ENCODE measurements at regions not wholly inside any gene's neighbourhood (a gene's known extent, or its start where the extent isn't known, plus 50 kb on each side); places are given as distances from the start of the nearest gene placed in this dataset.
"Not testable (repeated sequence)": the region's sequence is repeated elsewhere in the genome, so short reads cannot be mapped to it uniquely, and the experiment has no call there.

GRCh38 chr14:106401316-106401715, 874.9 kb downstream of the TMEM121 start:
- not testable (repeated sequence) for DNase-seq

DNA sequence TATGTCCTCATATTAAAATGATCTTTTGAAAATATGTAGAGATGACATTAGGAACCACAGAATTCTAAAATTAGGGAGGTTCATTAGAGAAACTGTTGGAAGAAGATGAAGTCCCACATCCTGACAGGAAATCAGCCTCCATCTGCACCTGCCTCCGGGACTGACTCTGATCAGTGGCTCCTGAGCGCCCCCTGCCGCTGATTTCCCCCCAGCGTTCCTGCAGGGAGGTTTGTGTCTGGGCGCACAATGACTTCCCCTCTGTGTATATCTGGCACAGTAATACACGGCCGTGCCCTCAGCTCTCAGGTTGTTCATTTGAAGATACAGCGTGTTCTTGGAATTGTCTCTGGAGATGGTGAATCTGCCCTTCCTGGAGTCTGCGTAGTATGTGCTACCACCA, 883.8 kb downstream of the TMEM121 start:
- peak; percentile 30 for DNase-seq

DNA sequence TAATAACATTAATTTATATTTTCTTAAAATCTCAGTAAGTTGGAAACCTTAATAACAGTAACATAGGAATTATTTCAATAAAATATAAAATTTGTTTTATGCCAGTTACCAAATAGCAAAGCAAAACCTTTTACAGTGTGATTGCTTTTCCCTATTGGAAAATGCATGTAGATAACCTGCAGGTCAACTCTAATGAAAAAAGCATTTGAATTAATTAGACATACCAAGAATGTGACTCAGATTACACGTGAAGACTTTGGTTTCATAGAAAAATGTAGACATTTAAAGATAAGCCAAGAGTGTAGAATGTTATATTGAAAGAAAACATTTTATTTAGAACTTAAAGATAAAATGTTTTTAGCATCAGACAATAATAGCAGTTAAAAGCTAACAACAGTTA, 888.1 kb downstream of the TMEM121 start:
- DNase-seq, result no peak

DNA sequence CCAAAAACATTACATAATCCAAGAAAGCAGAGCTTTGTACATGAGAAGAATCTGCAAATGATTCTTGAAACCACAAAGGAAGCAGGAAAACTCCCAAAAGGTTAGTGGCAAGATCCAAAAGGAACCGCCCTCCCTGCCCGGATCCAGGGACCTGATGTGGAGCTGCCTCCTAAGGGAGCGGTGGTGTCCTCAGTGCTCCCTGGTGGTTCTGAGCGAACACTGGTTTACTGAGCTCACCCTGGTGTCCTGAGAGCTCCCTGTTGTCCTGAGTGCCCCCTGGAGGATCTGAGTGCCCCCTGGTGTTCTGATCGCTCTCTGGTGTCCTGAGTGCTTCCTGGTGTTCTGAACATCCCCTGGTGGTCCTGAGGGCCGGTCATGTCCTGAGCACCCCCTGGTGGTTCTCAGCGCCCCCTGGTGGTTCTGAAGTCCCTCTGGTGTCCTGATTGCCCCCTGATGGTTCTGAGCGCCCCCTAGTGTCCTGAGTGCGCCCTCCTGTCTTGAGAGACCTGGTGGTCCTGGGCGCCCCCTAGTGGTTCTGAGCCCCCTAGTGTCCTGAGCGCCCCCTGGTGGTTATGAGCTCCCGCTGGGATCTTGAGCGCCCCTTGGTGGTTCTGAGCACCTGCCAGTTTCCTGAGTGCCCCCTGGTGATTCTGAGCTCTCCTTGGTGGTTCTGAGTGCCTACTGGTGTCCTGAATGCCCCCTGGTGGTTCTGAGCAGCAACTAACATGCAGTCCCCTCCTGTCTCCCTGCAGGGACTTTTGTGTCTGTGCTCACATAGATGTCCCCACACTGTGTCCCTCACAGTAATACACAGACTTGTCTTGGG, 891.1 kb downstream of the TMEM121 start:
- peak; percentile 84 for DNase-seq

GRCh38 chr14:106419376-106419965, 893.1 kb downstream of the TMEM121 start:
- no peak for DNase-seq

- DNase-seq, result peak; percentile 26
Observed at GRCh38 chr14:106421431-106422033, 895.1 kb downstream of the TMEM121 start.

DNA sequence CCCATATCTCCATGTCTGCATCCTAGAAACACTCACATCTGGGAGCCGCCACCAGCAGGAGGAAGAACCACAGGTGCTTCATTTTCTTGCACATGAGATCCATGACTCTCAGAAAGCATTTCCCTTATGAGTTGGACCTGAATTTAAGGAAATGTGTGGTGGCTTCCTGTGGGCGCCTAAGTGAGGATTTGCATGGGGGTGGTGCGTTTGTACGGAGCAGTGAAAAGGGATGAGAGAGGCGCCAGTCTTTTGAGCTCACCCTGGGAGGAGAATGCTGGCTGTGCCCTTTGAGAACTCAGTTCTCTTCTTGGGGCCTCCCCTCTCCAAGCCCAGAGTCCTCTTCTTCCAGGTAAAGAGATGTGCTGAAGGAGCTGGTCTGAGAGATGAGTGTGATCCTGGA, 895.7 kb downstream of the TMEM121 start:
- no peak for DNase-seq

GRCh38 chr14:106425150-106425549, 898.8 kb downstream of the TMEM121 start:
- not testable (repeated sequence) for DNase-seq

- peak; percentile 76 for DNase-seq
Observed at GRCh38 chr14:106436310-106436905, 910.0 kb downstream of the TMEM121 start.

DNA sequence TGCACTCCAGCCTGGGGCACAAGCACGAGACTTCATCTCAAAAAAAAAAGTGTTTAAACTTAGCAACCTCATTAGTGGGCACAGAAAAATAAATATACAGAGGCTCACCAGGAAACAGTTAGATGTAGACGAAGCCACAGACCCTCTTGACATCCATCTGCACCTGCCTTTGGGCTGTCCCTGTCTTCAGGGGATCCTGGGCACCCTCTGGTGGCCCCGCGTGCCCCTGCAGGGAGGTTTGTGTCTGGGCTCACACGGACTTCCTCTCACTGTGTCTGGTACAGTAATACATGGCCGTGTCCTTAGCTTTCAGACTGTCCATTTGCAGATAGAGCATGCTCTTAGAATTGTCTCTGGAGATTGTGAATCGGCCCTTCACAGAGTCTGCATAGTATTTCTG, 916.5 kb downstream of the TMEM121 start:
- DNase-seq, result peak; percentile 46

GRCh38 chr14:106455026-106455425, 928.6 kb downstream of the TMEM121 start:
- DNase-seq, result no peak

DNA sequence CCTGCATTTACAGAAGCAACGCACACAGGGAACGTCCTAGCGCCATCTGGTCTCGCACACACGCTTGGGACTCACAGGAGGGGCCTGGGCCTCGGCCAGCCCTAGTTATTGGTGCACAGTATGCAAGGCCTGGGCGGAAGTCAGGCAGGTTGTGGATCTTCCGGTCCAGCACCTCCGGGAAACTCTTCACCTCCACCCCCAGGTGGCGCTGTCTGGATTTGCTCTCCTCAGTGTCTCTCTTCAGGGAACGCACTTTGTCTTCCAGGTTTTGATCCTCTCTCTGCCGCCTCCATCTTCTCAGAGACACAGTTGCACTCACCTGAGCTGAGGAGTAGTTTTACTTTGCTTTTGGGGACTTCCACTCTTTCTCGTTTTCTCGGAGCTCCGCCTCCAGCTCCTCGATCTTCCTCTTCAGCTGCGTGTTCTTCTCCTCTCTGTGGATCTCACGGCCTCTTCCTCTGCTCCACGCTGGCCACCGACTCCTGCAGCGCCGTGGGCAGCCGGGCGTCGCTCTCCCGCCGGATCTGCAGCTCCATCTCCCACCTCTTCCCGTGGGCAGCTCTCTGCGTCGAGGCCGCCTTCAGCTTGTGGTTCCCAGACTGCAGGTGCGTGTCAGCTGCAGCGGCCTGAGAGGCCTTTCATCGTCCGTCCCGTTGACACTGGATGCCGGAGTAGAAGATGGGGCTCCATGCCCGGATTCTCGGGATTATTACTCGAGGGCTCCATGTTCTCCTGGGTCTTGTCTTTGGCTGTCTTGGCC, 933.8 kb downstream of the TMEM121 start:
- peak; percentile 68 for DNase-seq

DNA sequence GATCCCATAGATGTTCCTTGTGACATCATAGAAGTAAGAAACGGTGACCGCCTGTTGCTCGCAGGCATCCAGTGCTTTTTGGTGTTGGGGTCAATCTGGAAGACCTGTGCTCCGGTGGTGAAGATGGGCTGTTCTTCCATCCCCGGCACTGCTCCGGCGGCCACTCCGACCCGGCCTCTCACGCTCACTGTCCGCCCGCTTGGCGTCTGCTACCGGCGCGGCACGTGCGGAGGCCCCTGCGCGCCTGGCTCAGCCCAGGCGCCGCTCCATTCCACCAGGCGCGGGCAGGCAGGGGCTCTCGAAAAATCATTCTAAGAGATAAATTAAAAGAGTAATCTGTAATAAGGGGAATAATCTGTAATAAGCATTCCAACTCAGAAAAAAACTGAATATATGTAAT, 934.5 kb downstream of the TMEM121 start:
- no peak for DNase-seq

DNA sequence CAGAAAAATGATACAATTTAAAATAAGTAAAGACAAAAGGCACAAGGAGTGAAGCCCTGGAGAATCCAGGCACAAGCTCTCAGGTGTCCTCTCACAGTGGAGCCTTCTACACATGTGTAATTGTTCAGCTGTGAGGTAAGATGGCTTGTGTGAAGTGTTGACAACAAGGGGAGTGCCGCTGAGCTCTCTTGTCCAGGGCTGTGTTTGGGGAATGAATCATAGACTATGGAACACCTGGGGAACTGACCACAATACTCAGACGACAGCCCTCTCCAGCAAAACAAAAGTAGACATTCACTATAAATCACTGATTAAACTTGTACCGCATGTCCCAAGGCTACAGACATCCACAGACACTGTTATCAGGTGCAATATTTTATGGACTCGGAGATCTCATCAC, 940.1 kb downstream of the TMEM121 start:
- DNase-seq, result not testable (repeated sequence)

DNA sequence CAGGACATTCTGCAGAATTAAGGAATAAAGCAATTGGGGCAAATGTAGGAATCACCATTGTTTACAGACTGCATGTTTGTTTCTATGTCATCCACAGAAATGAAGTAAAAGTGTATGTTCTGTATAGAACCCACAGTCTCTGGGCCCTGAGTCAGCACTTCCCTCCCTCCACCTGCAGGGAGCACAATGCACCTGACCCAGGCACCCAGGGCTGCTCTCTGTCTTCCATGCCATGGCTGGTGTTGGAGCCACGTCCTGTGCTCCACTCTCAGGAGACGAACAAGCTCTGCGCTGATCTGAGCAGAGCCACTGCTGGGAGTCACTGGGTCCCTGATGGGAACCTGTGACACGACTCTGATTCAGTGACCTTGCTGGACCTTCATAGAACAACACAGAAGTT, 942.5 kb downstream of the TMEM121 start:
- peak; percentile 24 for DNase-seq

- DNase-seq, result not testable (repeated sequence)
Observed at GRCh38 chr14:106470028-106470427, 943.6 kb downstream of the TMEM121 start.

- not testable (repeated sequence) for DNase-seq
Observed at GRCh38 chr14:106474261-106475028, 948.1 kb downstream of the TMEM121 start.

GRCh38 chr14:106475214-106475613, 948.8 kb downstream of the TMEM121 start:
- DNase-seq, result not testable (repeated sequence)

DNA sequence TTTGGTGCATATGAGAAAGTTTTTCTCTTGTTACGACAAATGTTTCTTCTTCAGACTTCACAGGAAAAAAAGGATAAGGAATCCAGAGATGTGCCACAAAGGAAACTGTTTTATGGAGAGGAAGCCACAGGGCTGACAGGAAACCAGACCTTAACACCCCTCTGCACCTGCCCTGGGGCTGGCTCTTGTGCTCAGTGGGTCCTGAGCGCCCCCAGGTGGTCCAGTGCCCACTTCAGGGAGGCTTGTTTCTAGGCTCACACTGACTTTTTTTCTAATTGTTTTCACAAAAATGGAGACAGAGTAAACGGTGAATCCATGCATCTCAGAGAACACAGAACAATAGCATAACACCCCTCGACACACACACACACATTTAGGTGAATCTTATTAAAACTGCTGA, 951.2 kb downstream of the TMEM121 start:
- not testable (repeated sequence) for DNase-seq

DNA sequence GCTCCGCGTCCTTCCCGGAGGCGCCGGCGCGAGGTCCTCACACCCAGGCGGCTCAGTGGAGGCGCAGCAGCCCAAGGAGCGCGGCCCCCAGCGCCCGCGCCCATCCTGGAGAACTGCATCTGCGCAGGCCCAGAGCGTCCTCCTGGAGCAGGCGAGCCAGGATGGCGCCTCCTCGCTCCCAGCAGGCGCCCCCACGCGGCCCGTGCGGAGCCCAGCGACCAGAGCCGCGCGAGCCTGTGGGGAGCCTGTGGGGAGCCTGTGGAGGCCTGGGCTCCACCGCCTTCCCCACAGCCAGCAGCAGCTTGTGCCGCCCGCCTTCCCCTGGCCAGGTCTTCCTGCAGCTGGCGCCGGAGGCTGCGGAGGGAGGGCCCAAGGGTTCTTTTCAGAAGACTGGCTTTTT, 953.9 kb downstream of the TMEM121 start:
- DNase-seq, result not testable (repeated sequence)

DNA sequence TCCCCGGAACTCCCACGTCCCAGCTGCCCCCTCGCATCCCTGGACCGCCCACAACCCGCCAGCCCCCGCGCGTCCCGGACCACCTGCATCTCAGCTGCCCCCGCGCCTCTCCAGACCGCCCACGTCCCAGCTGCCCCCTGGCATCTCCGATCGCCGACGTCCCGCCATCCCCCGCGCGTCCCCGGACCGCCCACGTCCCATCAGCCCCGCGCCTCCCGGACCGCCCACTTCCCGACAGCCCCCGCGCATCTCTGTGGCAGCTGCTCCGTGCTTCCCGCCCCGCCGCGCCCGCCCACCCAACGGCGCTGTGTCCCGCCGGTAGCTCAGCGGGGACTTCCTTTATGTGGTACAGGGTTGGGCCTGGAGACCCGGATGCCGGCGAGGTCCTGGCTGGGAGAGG, 955.8 kb downstream of the TMEM121 start:
- DNase-seq, result not testable (repeated sequence)

GRCh38 chr14:106487600-106487999, 961.2 kb downstream of the TMEM121 start:
- DNase-seq, result no peak
